H4 (cell line): ENCODE measurements at regions not wholly inside any gene's neighbourhood (a gene's known extent, or its start where the extent isn't known, plus 50 kb on each side); places are given as distances from the start of the nearest gene placed in this dataset.
"Not testable (repeated sequence)": the region's sequence is repeated elsewhere in the genome, so short reads cannot be mapped to it uniquely, and the experiment has no call there.

Experiments used
- DNase-seq: peaks from one replicate; pipeline ENCODE4 v3.0.0-alpha.2; 2015; ENCODE audit warnings: low spot score

GRCh38 chr4:54574500-54574899, 83.3 kb upstream of the KIT start:
- DNase-seq: no peak

DNA sequence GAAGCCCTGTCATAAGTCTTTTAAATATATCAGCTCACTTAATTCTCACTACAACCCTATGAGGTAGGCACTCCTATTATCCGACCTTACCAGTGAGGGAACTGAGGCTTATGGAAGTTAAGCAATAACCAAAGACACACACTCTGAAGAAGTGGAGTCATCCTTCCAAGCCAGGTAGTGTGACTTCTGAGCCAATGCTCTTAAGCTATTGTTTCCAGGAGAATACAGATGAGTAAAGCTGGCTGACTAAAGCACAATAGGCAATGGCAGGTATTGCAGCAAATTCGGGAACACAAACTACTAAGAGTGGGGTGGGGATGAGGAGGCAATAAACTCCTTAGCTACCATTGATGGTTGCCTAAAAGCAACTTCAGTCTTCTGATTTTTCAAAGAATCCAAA, 81.8 kb upstream of the KIT start:
- DNase-seq: no peak

DNA sequence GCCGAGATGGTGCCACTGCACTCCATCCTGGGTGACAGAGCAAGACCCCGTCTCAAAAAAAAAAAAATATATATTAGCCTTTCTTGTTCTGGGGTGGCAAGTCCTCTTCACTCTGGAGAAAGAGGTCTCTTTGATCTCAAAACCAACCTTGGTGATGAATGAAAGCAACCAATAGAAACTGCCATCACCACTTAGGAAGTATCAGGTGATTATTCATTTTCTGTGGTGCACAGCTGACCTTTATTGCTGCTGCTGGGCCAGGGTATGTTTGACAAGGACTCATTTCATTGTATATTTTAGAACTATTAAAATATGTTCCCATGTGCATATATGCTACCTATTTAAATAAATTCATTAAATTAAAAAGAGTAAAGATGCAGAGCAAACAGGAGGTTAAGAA, 76.0 kb upstream of the KIT start:
- DNase-seq: no peak

DNA sequence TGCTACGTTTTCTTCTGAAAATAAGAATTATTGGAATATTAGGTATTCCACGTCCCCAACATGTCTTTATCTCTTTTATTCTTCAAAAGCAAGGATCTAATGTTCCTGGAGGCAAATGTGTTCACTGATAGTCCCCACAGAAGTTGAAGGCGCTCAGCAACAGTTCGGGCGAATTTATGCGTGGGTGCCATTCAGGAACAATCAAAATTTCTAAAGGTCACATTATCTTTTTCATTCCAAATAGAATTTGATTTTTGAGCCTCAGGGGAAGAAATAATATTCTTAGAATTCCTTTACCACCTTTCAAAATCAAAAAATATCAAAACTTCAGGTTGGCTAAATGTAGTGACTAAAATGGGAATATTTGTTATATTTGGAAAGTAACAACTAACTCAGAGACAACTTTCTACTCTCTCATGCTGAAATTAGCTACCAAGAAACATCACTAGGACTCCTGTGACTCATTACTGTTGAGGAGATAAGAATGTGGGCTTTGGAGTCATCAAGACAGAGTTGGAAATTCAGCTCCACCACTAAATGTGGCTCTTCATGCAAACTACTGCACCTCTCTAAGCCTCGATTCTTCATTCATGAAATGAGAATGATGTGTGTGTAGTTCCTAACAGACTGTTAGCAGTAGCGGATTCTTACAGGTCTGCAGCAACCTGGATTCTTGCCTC, 72.3 kb upstream of the KIT start:
- no peak for DNase-seq

DNA sequence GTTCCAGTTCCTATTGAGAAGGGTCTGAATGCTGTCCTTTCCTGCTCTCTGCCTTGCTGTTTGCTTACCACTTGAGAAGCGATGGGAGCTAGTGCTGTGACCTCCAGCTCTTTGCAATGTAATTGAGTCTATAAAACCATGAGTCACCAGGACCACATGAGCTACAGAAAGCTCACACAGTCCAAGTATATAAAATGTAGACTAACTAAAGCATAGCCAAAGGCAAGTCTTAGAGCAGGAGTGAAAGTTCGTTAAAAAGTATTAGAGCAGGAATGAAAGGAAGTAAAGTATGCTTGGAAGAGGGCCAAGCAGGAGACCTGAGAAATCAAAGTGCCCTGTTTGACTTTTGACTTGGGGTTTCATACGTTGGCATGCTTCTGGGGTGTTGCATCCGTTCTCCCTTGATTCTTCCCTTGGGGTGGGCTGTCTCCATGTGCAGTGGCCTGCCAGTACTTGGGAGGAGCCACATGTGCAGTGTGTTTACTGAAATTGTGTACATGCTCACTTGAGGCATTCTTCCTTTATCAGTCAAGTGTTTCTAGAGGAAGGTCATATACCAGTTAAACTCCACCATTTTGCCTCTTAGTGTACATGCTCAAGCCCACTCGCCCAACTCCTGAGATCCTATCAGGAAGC, 71.3 kb upstream of the KIT start:
- DNase-seq: peak; percentile 83

GRCh38 chr4:54587107-54587891, 70.5 kb upstream of the KIT start:
- DNase-seq: no peak

DNA sequence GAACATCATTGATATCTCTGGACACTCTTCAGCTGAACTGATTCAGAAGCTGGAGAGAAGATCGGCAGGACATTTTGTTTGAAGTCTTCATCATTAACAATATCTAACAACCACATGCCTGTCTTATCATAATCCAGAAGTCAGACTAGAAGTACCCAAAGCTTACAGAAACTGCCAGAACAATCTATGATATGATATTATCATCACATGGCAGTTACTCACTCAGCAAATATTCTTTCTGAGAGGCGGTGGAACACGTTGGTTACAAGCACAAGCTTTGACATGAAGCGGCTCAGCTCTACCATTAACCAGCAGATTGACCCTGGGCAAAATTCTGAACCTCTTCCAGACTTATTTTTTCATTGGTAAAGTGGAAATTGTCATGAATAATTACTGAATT, 69.4 kb upstream of the KIT start:
- DNase-seq: no peak

- no peak for DNase-seq
Measured at GRCh38 chr4:54589586-54589985, 68.2 kb upstream of the KIT start.

- no peak for DNase-seq
Measured at GRCh38 chr4:54593795-54594322, 63.9 kb upstream of the KIT start.

- no peak for DNase-seq
Measured at GRCh38 chr4:54596201-54596600, 61.6 kb upstream of the KIT start.

GRCh38 chr4:54597678-54598077, 60.1 kb upstream of the KIT start:
- not testable (repeated sequence) for DNase-seq

DNA sequence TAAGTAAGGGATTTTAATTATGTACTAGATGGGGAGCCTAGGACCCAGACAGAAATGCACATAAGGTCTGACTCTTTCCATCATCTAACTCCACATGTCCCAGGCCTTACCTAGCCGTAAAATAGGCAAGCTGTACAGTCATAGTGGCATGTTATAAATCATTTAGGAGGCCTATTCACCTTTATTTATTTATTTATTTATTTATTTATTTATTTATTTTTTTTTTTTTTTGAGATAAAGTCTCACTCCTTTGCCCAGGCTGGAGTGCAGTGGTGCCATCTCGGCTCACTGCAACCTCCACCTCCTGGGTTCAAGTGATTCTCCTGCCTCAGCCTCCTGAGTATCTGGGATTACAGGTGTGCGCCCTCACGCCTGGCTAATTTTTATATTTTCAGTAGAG, 55.6 kb upstream of the KIT start:
- not testable (repeated sequence) for DNase-seq

- no peak for DNase-seq
Measured at GRCh38 chr4:54607067-54607466, 50.7 kb upstream of the KIT start.

DNA sequence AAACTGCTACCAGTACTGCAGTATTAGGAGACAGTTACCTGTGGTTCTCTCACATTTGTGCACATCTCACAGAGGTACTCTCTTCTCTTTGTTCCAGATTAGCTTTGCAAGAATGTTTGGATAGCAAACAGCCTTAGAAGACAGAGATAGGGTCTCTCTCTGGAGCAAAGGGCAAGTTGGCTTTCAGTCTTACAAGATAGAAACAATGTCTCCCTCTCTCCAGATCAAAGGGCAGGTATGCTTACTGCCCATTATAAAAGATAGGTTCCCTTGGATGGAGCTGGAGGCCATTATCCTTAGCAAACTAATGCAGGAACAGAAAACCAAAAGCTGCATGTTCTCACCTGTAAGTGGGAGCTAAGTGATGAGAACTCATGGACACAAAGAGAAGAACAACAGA, 50.2 kb upstream of the KIT start:
- no peak for DNase-seq
